ENCODE measurements at regions not wholly inside any gene's neighbourhood (a gene's known extent, or its start where the extent isn't known, plus 50 kb on each side); places are given as distances from the start of the nearest gene placed in this dataset.

DNA sequence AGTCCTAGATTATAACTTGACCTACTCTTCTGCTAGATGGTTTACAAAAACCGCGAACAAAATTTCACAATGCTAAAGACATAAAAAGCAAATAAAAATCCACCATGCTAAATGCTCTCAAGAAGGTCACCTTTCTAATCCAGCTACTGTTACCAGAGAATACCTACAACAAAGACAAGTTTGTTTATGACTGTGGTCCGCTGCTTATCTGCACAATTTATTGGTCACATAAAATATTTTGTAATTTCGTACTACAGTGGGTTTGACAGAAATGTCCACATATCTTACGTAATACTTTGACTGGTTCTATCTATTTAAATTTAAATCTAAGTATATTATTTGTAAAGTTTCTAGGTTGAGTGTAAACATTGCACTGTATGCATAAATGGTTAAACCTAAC is 257.6 kb upstream of the ZNF608 start:
- BruUV-seq (replicated peaks): no TSS peak
- Histone ChIP-seq H3K9me3 (ENCODE audit: low read length) (no peaks in the 10 kb centered on the region), H3K4me2 (ENCODE audit: low read depth, low read length) (no peak overlapping the region), H3K9ac (ENCODE audit: insufficient read depth, low read depth, low read length) (no peak overlapping the region), H3K36me3 (replicated peaks in 1 of 2; ENCODE audit: control insufficient read depth in 1 of 2, insufficient read depth in 2 of 2, low read length in 2 of 2) (no peaks in the 10 kb centered on the region), H3K4me3 (replicated peaks in 1 of 3; ENCODE audit: insufficient read depth in 1 of 3, low read depth in 2 of 3, low read length in 3 of 3) (no peak overlapping the region), H2AFZ (ENCODE audit: low read length) (no peak overlapping the region), H3K27me3 (ENCODE audit: control insufficient read depth in 1 of 2, insufficient read depth in 2 of 2, low read length in 2 of 2) (no peaks in the 10 kb centered on the region), H3K79me2 (ENCODE audit: insufficient read depth, low read length) (no peaks in the 10 kb centered on the region), H3K4me1 (ENCODE audit: insufficient read depth, low read length) (no peaks in the 10 kb centered on the region), H4K20me1 (ENCODE audit: insufficient read depth, low read length) (no peaks in the 10 kb centered on the region), H3K27ac (ENCODE audit: extremely low read length, insufficient read depth, low read length) (no peak overlapping the region)
- WGBS (ENCODE audit: low lambda C conversion rate): 71% methylated on average over 5 of the region's 5 CpGs
- FAIRE-seq (no peak), DNase-seq (ENCODE audit: low spot score) (no peak), ATAC-seq (no peak)
- POLR2A ChIA-PET: no interaction called here
- TF ChIP-seq CEBPB (IDR thresholded peaks at IDR 0.05; ENCODE audit: borderline replicate concordance, low read depth, low read length) (peak; percentile 25; the same call in 1 of the 2 replicates), XBP1 (CRISPR knock-in tag; IDR thresholded peaks at IDR 0.05) (no peak)
- in situ Hi-C loops (cut with HindIII; ENCODE audit: extremely low pct_ligation_motif_present, low pct_unique_long_range_greater_than_20kb): no loop called here
- CTCF ChIA-PET (ENCODE audit: low intra/inter-chr PET ratio, low total read pairs): no interaction called here
- intact Hi-C loops (cut with micrococcal nuclease; ENCODE audit: unreplicated experiment): no loop called here

DNA sequence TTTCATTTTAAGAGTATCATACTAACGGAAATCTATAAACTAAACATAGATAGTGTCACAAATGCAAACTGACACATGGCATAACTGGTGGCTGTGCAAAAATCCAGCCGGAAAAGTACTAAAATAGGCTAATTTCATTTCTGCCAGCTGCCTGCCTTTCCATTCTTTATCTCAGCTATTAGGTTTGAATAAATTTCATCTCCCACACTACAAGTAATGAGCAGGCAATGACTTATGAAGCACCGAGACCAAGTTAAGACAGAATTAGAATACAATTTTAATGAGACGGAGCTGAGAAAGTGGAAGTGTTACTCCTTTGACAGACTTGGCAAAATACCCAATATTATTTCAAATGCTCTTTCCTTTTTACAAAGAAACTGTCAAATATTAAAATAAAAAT is 258.8 kb upstream of the ZNF608 start:
- Histone ChIP-seq H4K20me1 (ENCODE audit: insufficient read depth, low read length) (no peaks in the 10 kb centered on the region), H3K36me3 (replicated peaks in 1 of 2; ENCODE audit: control insufficient read depth in 1 of 2, insufficient read depth in 2 of 2, low read length in 2 of 2) (no peaks in the 10 kb centered on the region), H3K4me1 (ENCODE audit: insufficient read depth, low read length) (no peaks in the 10 kb centered on the region), H3K79me2 (ENCODE audit: insufficient read depth, low read length) (no peaks in the 10 kb centered on the region), H3K9me3 (ENCODE audit: low read length) (no peaks in the 10 kb centered on the region), H3K27ac (ENCODE audit: extremely low read length, insufficient read depth, low read length) (no peak overlapping the region), H3K4me2 (ENCODE audit: low read depth, low read length) (no peak overlapping the region), H3K4me3 (replicated peaks in 1 of 3; ENCODE audit: insufficient read depth in 1 of 3, low read depth in 2 of 3, low read length in 3 of 3) (no peak overlapping the region), H2AFZ (ENCODE audit: low read length) (no peak overlapping the region), H3K9ac (ENCODE audit: insufficient read depth, low read depth, low read length) (no peak overlapping the region), H3K27me3 (ENCODE audit: control insufficient read depth in 1 of 2, insufficient read depth in 2 of 2, low read length in 2 of 2) (no peaks in the 10 kb centered on the region)
- 36% methylated on average over 4 of the region's 4 CpGs for WGBS (ENCODE audit: low lambda C conversion rate)
- POLR2A ChIA-PET: no interaction called here
- CTCF ChIA-PET (ENCODE audit: low intra/inter-chr PET ratio, low total read pairs): no interaction called here
- FAIRE-seq: no peak
- in situ Hi-C loops (cut with HindIII; ENCODE audit: extremely low pct_ligation_motif_present, low pct_unique_long_range_greater_than_20kb) (no loop called here), intact Hi-C loops (cut with micrococcal nuclease; ENCODE audit: unreplicated experiment) (no loop called here)
- no peak for DNase-seq (ENCODE audit: low spot score)
- TF ChIP-seq ZNF496 (CRISPR knock-in tag; IDR thresholded peaks at IDR 0.05; ENCODE audit: insufficient replicate concordance) (no peak), ZNF34 (CRISPR knock-in tag; IDR thresholded peaks at IDR 0.05; ENCODE audit: borderline replicate concordance) (no peak)
- TF ChIP-seq, protein P1, sequence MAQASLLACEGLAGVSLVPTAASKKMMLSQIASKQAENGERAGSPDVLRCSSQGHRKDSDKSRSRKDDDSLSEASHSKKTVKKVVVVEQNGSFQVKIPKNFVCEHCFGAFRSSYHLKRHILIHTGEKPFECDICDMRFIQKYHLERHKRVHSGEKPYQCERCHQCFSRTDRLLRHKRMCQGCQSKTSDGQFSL (CRISPR knock-in tag; IDR thresholded peaks at IDR 0.05): no peak
- ATAC-seq: no peak
- BruUV-seq (replicated peaks): no TSS peak

All from HepG2 (cell line).